CD4-positive, alpha-beta T cell (primary cell): ENCODE measurements at regions not wholly inside any gene's neighbourhood (a gene's known extent, or its start where the extent isn't known, plus 50 kb on each side); places are given as distances from the start of the nearest gene placed in this dataset.

Source experiments
- ATAC-seq: fragments of 200-7000 bp; cut with Tn5 transposase; one replicate; pipeline ENCODE4 v1.10.0; 2022; ENCODE audit warnings: mild to moderate bottlenecking; ENCODE audit not compliant: poor library complexity
- CTCF ChIA-PET: fragments of 350-600 bp; sonication (Branson Sonifier 250); formaldehyde crosslinking; loops from one replicate; lab custom pipeline; 2021; ENCODE audit warnings: antibody characterized with exemption, inconsistent platforms; lab: Charles Lee
- POLR2A ChIA-PET: fragments of 350-600 bp; sonication (Branson Sonifier 250); formaldehyde crosslinking; loops from one replicate; lab custom pipeline; 2021; ENCODE audit warnings: antibody characterized with exemption, inconsistent platforms; lab: Charles Lee
- DNase-seq, 14 experiments: peaks; one replicate each; pipeline ENCODE4 v3.0.0-alpha.2; 2013 to 2020; ENCODE audit warnings: mixed read lengths in 2 of 14
- H3K27ac ChIP-seq, 2 donors: one replicate each; pipeline versions ENCODE4 v1.5.1 to v1.7.0; 2013; ENCODE audit warnings: low read length in 2 of 2, low read depth in 1 of 2, mild to moderate bottlenecking in 1 of 2
- H3K27me3 ChIP-seq, 2 experiments: 1 replicate in 1 of 2; 2 replicates in 1 of 2; pipeline versions ENCODE4 v1.6.1 to v1.7.0; 2013; ENCODE audit warnings: low read length in 2 of 2, control low read depth in 1 of 2, mild to moderate bottlenecking in 1 of 2, moderate library complexity in 1 of 2; ENCODE audit not compliant: insufficient read depth in 2 of 2, control insufficient read depth in 1 of 2
- H3K36me3 ChIP-seq: one replicate; pipeline ENCODE4 v1.6.1; 2013; ENCODE audit warnings: low read length, control low read depth; ENCODE audit not compliant: insufficient read depth
- H3K4me1 ChIP-seq: one replicate; pipeline ENCODE4 v1.6.1; 2013; ENCODE audit warnings: low read length, control low read depth; ENCODE audit not compliant: insufficient read depth
- H3K4me3 ChIP-seq: one replicate; pipeline ENCODE4 v1.5.1; 2013; ENCODE audit warnings: mild to moderate bottlenecking, low read length, moderate library complexity
- H3K9me3 ChIP-seq, 2 experiments: 1 replicate in 1 of 2; 2 replicates in 1 of 2; pipeline versions ENCODE4 v1.6.1 to v1.7.0; 2013; ENCODE audit warnings: low read length in 2 of 2, mild to moderate bottlenecking in 2 of 2, control low read depth in 1 of 2, moderate library complexity in 1 of 2; ENCODE audit not compliant: control insufficient read depth in 1 of 2, insufficient read depth in 1 of 2
- H3K27ac Mint-ChIP-seq: one replicate; pipeline ENCODE4 v1.8.0; 2020; ENCODE audit warnings: mixed read lengths
- H3K27me3 Mint-ChIP-seq: one replicate; pipeline ENCODE4 v1.8.0; 2021; ENCODE audit warnings: mixed read lengths
- H3K36me3 Mint-ChIP-seq: one replicate; pipeline ENCODE4 v1.8.0; 2021; ENCODE audit warnings: low read depth, mixed read lengths
- H3K4me1 Mint-ChIP-seq: one replicate; pipeline ENCODE4 v1.8.0; 2021; ENCODE audit warnings: low read depth, mixed read lengths
- H3K4me3 Mint-ChIP-seq: one replicate; pipeline ENCODE4 v1.8.0; 2020; ENCODE audit warnings: mild to moderate bottlenecking, mixed read lengths
- H3K9me3 Mint-ChIP-seq: one replicate; pipeline ENCODE4 v1.8.0; 2020; ENCODE audit warnings: mixed read lengths
- CTCF ChIP-seq: fragments of 200-600 bp; IDR thresholded peaks from one replicate; pipeline ENCODE4 v1.8.0; 2022; ENCODE audit warnings: antibody characterized with exemption, mild to moderate bottlenecking
- intact Hi-C, 2 experiments: fragments of 100-400 bp; cut with DNase I in 1 of 2; cut with micrococcal nuclease in 1 of 2; formaldehyde crosslinking; loops; one replicate each; pipeline versions ENCODE4 v1.15.1 to v1.9.0; 2023 to 2025; cut with DNase I, micrococcal nuclease

GRCh38 chr3:70476174-70476573 lies 163.7 kb upstream of the MDFIC2 start:
- Mint-ChIP-seq H3K27me3 (peaks cover 13% of the 10 kb centered on the region), H3K4me3 (no peak overlapping the region), H3K27ac (no peak overlapping the region), H3K9me3 (peaks cover 8% of the 10 kb centered on the region), H3K36me3 (no peaks in the 10 kb centered on the region), H3K4me1 (no peaks in the 10 kb centered on the region)
- intact Hi-C loops = no loop called here
- no peak for TF ChIP-seq CTCF
- CTCF ChIA-PET = no interaction called here
- Histone ChIP-seq H3K27ac (no peak overlapping the region), H3K4me3 (no peak overlapping the region), H3K36me3 (no peaks in the 10 kb centered on the region), H3K27me3 (peaks cover 0 to 2% of the 10 kb centered on the region in 2 experiments), H3K4me1 (no peaks in the 10 kb centered on the region), H3K9me3 (peaks cover 0 to 4% of the 10 kb centered on the region in 2 experiments)
- no peak for ATAC-seq
- no peak for DNase-seq
- POLR2A ChIA-PET = no interaction called here

- H3K4me3 Mint-ChIP-seq = no peak overlapping the region
- no peak for TF ChIP-seq CTCF
- H3K9me3 Mint-ChIP-seq = no peaks in the 10 kb centered on the region
- H3K27me3 Mint-ChIP-seq = peaks cover 7% of the 10 kb centered on the region
- POLR2A ChIA-PET = no interaction called here
- DNase-seq = no peak
- Histone ChIP-seq H3K27me3 (no peaks in the 10 kb centered on the region), H3K9me3 (no peaks in the 10 kb centered on the region), H3K4me1 (no peaks in the 10 kb centered on the region), H3K27ac (no peak overlapping the region), H3K36me3 (no peaks in the 10 kb centered on the region), H3K4me3 (no peak overlapping the region)
- ATAC-seq = no peak
- H3K27ac Mint-ChIP-seq = no peak overlapping the region
- CTCF ChIA-PET = no interaction called here
- intact Hi-C loops = no loop called here
- no peaks in the 10 kb centered on the region for H3K36me3 Mint-ChIP-seq
- no peaks in the 10 kb centered on the region for H3K4me1 Mint-ChIP-seq
Measured at GRCh38 chr3:70471464-70472342, 159.3 kb upstream of the MDFIC2 start.

- ChIA-PET POLR2A (no interaction called here), CTCF (no interaction called here)
- peaks cover 0 to 7% of the 10 kb centered on the region in 2 experiments for H3K9me3 ChIP-seq
- no peak overlapping the region for H3K27ac ChIP-seq
- H3K4me3 ChIP-seq = no peak overlapping the region
- H3K27me3 ChIP-seq = no peaks in the 10 kb centered on the region
- ATAC-seq (no peak), DNase-seq (no peak)
- TF ChIP-seq CTCF = no peak
- H3K4me3 Mint-ChIP-seq = no peak overlapping the region
- no peaks in the 10 kb centered on the region for H3K4me1 ChIP-seq
- H3K27ac Mint-ChIP-seq = no peak overlapping the region
- H3K36me3 ChIP-seq = no peaks in the 10 kb centered on the region
- H3K9me3 Mint-ChIP-seq = no peaks in the 10 kb centered on the region
- H3K27me3 Mint-ChIP-seq = peaks cover 13% of the 10 kb centered on the region
- no peaks in the 10 kb centered on the region for H3K36me3 Mint-ChIP-seq
- no peaks in the 10 kb centered on the region for H3K4me1 Mint-ChIP-seq
- intact Hi-C loops = no loop called here
Measured at GRCh38 chr3:70466096-70466495, 153.7 kb upstream of the MDFIC2 start.
